ENCODE measurements at regions not wholly inside any gene's neighbourhood (a gene's known extent, or its start where the extent isn't known, plus 50 kb on each side); places are given as distances from the start of the nearest gene placed in this dataset.

DNA sequence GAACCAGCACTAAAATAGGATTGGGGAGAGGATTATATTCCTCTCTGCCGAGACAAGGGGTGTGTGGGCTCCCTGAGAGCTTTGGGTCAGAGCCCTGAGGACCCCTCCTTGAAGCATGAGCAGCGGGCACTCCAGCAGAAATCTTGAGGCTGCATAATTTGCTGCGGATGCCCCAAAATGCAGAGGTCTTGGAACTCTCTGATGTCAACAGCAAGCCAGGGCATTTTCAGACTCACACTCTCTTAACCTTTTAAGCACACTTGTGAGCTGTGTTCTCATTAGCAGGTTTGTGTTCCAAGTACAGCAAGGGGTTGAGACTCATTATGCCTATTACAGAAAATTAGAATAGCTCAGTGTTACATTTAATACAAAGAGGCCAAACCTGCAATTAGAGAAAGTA, 513.0 kb upstream of the ADAMTS16 start:
- TF ChIP-seq SIN3A (IDR thresholded peaks at IDR 0.05; ENCODE audit: borderline replicate concordance, insufficient read depth, low read length), result no peak

DNA sequence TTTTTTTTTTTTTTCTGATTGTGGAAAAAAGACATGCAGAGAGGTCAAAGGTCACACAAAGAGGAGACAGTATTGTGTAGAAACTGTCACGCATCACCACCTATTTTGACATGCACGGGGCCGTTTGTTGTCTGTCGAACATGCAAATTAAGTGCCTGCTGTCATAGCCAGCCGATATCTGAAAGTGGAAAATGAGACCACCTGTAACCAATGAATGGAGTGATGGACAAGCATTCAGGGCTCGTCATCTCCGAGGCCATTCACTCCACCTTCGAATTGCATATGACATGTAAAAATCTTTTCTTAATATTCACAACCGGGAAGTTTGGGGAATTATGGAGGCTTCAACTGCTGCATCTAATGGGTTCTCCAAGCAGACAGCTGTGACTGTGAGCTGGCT, 512.2 kb upstream of the ADAMTS16 start:
- TF ChIP-seq SIN3A (IDR thresholded peaks at IDR 0.05; ENCODE audit: borderline replicate concordance, insufficient read depth, low read length) (no peak), POLR2AphosphoS5 (IDR thresholded peaks at IDR 0.05; ENCODE audit: low read depth, low read length) (no peak), FOXP2 (optimal IDR thresholded peaks at IDR 0.05; ENCODE audit: borderline replicate concordance, extremely low read depth, extremely low read length, insufficient read depth) (no peak), TAF1 (IDR thresholded peaks at IDR 0.05; ENCODE audit: borderline replicate concordance, insufficient read depth, low read length) (no peak)
- TF ChIP-seq, protein P1, sequence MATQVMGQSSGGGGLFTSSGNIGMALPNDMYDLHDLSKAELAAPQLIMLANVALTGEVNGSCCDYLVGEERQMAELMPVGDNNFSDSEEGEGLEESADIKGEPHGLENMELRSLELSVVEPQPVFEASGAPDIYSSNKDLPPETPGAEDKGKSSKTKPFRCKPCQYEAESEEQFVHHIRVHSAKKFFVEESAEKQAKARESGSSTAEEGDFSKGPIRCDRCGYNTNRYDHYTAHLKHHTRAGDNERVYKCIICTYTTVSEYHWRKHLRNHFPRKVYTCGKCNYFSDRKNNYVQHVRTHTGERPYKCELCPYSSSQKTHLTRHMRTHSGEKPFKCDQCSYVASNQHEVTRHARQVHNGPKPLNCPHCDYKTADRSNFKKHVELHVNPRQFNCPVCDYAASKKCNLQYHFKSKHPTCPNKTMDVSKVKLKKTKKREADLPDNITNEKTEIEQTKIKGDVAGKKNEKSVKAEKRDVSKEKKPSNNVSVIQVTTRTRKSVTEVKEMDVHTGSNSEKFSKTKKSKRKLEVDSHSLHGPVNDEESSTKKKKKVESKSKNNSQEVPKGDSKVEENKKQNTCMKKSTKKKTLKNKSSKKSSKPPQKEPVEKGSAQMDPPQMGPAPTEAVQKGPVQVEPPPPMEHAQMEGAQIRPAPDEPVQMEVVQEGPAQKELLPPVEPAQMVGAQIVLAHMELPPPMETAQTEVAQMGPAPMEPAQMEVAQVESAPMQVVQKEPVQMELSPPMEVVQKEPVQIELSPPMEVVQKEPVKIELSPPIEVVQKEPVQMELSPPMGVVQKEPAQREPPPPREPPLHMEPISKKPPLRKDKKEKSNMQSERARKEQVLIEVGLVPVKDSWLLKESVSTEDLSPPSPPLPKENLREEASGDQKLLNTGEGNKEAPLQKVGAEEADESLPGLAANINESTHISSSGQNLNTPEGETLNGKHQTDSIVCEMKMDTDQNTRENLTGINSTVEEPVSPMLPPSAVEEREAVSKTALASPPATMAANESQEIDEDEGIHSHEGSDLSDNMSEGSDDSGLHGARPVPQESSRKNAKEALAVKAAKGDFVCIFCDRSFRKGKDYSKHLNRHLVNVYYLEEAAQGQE (IDR thresholded peaks at IDR 0.05; ENCODE audit: insufficient read depth in 1 of 2, low read depth in 2 of 2, low read length in 2 of 2), result no peak

DNA sequence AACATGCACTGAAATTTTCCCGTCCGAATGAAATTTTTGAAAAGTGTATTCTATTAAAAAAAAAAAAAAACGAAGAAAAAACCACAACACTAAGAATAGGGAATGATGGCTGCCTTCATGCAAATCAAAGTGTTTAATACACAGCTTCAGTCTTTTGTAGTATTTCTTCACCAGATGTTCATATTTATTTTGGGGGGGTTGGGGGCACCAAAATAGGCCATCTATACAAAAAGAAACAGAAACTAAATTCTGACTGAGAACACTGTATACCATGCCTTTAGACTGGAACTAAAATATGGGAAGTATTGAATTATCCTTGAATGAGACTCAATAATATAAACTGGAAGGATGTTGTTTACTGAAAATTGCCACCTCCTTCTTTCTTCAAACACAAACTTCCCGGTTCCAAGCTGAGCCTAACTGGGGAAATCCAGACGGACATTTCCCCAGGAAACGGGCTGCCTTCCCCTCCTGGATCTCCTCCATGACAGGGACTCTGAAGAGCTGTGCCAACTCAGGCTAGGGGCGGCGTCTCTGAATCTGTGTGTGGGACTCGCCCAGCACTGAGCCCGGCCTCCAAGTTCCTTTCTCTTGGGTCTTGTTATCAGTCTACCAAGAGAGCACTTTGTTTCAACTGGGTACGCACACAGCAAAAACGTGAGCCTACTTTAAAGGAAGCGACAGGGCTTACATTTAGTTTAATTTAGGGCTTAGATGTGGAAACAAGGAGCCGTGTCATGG, 511.3 kb upstream of the ADAMTS16 start:
- TF ChIP-seq SIN3A (IDR thresholded peaks at IDR 0.05; ENCODE audit: borderline replicate concordance, insufficient read depth, low read length) (no peak), TAF1 (IDR thresholded peaks at IDR 0.05; ENCODE audit: borderline replicate concordance, insufficient read depth, low read length) (peak; percentile 15; the same call in 1 of the 2 replicates)

DNA sequence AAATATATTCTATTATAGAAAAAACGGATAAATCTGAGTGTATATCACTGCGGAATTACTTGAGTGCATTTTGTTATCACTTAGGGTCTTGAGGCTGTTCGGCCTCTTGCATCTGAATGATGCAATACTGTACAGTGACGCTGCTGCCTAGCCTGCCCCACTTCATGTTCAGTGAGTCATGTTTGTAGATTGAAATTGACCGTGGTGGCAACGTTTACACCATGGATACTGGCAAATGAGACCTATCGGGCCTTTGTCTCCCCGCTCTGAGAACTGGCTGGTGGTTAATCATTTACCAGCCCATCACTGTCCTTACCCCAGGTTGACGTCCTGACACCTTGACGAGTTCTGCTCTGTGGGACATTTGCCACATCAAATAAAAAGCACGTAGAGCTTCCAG, 510.1 kb upstream of the ADAMTS16 start:
- TF ChIP-seq TAF1 (IDR thresholded peaks at IDR 0.05; ENCODE audit: borderline replicate concordance, insufficient read depth, low read length), result no peak
- TF ChIP-seq SIN3A (IDR thresholded peaks at IDR 0.05; ENCODE audit: borderline replicate concordance, insufficient read depth, low read length), result no peak
- TF ChIP-seq, protein P1 (IDR thresholded peaks at IDR 0.05; ENCODE audit: insufficient read depth in 1 of 2, low read depth in 2 of 2, low read length in 2 of 2), result no peak
- no peak for TF ChIP-seq POLR2AphosphoS5 (IDR thresholded peaks at IDR 0.05; ENCODE audit: low read depth, low read length)
- TF ChIP-seq FOXP2 (optimal IDR thresholded peaks at IDR 0.05; ENCODE audit: borderline replicate concordance, extremely low read depth, extremely low read length, insufficient read depth), result no peak

DNA sequence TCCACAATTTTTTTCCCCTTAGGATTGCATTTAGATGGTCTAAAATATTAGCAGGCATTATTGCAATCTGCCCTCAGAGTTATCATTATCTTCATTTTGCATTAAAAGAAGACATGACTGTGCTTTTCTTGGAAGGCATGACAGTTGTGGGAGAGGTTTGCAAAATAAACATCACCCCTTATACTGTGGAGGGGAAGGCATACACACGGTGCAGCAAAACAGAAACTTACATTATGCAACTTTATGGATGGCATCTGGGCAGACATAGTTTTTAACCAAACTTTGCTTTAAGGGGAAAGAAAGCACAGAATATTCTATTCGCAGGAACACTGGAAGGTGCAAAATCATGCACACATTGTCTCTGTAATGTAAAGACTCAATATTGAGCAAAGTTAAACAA, 505.8 kb upstream of the ADAMTS16 start:
- TF ChIP-seq FOXP2 (optimal IDR thresholded peaks at IDR 0.05; ENCODE audit: borderline replicate concordance, extremely low read depth, extremely low read length, insufficient read depth) (no peak), POLR2AphosphoS5 (IDR thresholded peaks at IDR 0.05; ENCODE audit: low read depth, low read length) (no peak), TAF1 (IDR thresholded peaks at IDR 0.05; ENCODE audit: borderline replicate concordance, insufficient read depth, low read length) (no peak), SIN3A (IDR thresholded peaks at IDR 0.05; ENCODE audit: borderline replicate concordance, insufficient read depth, low read length) (no peak)

DNA sequence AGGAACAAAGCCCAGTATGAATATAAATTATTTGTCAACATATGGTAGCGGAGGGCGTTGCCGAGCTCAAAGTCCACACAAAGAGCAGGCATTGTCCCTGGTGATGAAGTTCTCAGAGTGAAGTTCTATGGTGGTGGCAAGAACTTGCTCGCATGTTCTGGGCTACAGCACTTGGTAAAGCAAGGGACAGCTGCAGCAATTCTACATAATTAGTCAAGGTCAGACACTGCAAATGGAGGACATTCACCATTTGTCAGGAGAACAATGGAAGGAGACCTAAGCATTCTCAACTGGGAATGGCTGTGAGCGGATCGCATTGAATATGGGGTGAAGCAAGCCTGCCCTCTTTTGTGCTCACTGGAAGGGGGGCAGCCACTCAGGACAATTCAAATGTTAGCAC, 503.8 kb upstream of the ADAMTS16 start:
- no peak for TF ChIP-seq FOXP2 (optimal IDR thresholded peaks at IDR 0.05; ENCODE audit: borderline replicate concordance, extremely low read depth, extremely low read length, insufficient read depth)
- TF ChIP-seq, protein P1 (IDR thresholded peaks at IDR 0.05; ENCODE audit: insufficient read depth in 1 of 2, low read depth in 2 of 2, low read length in 2 of 2), result no peak
- no peak for TF ChIP-seq POLR2AphosphoS5 (IDR thresholded peaks at IDR 0.05; ENCODE audit: low read depth, low read length)
- TF ChIP-seq TAF1 (IDR thresholded peaks at IDR 0.05; ENCODE audit: borderline replicate concordance, insufficient read depth, low read length), result no peak
- TF ChIP-seq SIN3A (IDR thresholded peaks at IDR 0.05; ENCODE audit: borderline replicate concordance, insufficient read depth, low read length), result no peak

Measured in PFSK-1 (cell line).